ENCODE measurements at regions not wholly inside any gene's neighbourhood (a gene's known extent, or its start where the extent isn't known, plus 50 kb on each side); places are given as distances from the start of the nearest gene placed in this dataset.

DNA sequence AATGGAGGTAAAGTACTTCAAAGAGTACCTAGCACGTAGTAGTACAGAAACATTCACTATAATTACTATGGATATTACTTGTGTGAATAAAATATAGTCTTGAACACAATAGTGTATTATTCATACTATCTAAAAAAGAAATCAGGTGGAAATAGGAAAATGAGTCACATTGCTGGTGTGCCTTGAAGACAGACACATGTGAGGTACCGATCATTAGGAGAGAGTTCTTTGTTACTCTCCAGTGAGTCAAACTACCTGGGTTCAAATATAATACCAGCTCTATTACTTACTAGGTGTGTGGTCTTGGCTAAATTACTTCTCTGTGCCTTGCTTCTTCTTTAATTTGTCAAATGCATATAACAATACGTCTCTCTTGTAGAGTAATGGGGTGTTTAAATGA, 50.8 kb upstream of the BEND6 start:
- Mint-ChIP-seq H3K27me3 (peaks cover 6% of the 10 kb centered on the region), H3K9me3 (no peaks in the 10 kb centered on the region), H3K27ac (no peak overlapping the region), H3K4me1 (no peaks in the 10 kb centered on the region), H3K36me3 (ENCODE audit: low read depth) (no peaks in the 10 kb centered on the region), H3K4me3 (no peak overlapping the region)
- intact Hi-C loops (cut with micrococcal nuclease): loop anchor here (1.0 to 10.0 kb wide), 6 partner anchors 51 to 547 kb away; partner anchors contain the start of genes BEND6 and RAB23
- ATAC-seq (ENCODE audit: low read depth) (no peak), DNase-seq (no peak)
- CTCF ChIA-PET: interaction anchor here (0.9 to 5.5 kb wide), 8 partner anchors 11 to 426 kb away, joined by 3 to 112 read pairs (median 6); partner anchors contain the start of gene PRIM2
- POLR2A ChIA-PET: no interaction called here
- TF ChIP-seq, protein P1, sequence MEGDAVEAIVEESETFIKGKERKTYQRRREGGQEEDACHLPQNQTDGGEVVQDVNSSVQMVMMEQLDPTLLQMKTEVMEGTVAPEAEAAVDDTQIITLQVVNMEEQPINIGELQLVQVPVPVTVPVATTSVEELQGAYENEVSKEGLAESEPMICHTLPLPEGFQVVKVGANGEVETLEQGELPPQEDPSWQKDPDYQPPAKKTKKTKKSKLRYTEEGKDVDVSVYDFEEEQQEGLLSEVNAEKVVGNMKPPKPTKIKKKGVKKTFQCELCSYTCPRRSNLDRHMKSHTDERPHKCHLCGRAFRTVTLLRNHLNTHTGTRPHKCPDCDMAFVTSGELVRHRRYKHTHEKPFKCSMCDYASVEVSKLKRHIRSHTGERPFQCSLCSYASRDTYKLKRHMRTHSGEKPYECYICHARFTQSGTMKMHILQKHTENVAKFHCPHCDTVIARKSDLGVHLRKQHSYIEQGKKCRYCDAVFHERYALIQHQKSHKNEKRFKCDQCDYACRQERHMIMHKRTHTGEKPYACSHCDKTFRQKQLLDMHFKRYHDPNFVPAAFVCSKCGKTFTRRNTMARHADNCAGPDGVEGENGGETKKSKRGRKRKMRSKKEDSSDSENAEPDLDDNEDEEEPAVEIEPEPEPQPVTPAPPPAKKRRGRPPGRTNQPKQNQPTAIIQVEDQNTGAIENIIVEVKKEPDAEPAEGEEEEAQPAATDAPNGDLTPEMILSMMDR (IDR thresholded peaks at IDR 0.05): no peak

DNA sequence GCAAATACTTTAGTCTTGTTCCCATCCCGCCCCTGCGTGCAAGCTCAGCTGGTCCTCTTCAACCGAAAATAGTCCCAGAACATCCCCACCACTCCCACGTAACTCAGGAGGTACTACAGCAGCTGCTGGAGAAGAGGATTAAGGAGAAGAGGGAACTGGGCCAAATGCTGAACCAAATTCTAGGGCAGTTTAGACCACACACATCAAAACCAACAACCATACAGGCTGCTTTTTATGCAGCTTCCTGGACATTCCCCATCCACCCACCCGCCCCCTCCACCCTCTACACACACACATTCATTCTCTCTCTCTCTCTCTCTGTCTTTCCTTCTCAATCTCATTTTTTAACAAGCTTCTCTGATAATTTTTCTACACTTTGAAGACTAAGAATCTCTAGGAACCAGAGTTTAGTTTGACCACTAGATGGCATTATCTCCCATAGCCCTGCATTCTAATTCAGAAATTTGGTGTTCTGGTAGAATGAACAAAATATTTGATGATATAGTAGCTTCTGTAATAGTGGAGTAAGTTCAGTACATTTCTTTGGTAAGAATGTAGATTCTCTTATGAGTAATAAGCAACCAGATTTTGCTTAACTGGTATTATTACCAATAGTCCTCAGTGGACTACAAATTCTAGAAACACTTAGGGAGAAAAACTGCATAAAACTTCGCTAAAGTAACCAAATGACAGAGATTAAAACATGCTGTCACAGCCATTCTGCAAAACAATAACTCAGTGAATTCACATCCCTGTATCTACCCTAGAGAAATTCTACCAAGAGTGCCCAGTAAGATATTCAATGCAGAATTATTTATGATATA, 52.1 kb upstream of the BEND6 start:
- H3K9me3 Mint-ChIP-seq: no peaks in the 10 kb centered on the region
- TF ChIP-seq, protein P1 (IDR thresholded peaks at IDR 0.05): peak; percentile 7
- ChIA-PET CTCF (interaction anchor here (0.5 to 5.5 kb wide), 8 partner anchors 10 to 459 kb away, joined by 3 to 112 read pairs (median 8); partner anchors contain the start of gene PRIM2), POLR2A (interaction anchor here (1.0 kb wide), 1 partner anchor 414 kb away, joined by 3 read pairs; no protein-coding TSS in a partner anchor)
- ATAC-seq (ENCODE audit: low read depth) (no peak), DNase-seq (no peak)
- H3K4me1 Mint-ChIP-seq: no peaks in the 10 kb centered on the region
- H3K27me3 Mint-ChIP-seq: peaks cover 6% of the 10 kb centered on the region
- no peak overlapping the region for H3K27ac Mint-ChIP-seq
- H3K4me3 Mint-ChIP-seq: no peak overlapping the region
- H3K36me3 Mint-ChIP-seq (ENCODE audit: low read depth): no peaks in the 10 kb centered on the region
- intact Hi-C loops (cut with micrococcal nuclease): loop anchor here (1.0 to 10.0 kb wide), 4 partner anchors 202 to 546 kb away; partner anchors contain the start of gene BAG2

DNA sequence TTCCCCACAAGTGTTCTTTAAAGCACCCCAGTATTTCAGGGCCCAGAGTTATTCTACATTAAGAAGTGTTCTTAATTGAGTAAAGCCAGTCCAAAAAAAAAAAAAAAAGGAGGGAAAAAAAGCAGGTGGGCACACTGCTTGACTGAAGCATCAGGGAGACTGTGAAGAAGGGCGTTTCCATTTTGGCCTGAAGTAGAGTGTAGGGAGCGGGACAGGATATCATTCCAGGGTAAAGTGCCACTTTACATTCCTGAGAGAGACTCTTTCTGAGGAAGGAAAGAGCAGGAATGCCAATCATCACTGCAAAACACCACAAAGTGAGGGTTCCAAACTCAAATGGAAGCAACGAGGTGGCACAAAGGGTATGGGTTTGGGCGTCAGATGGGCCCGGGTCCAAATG, 54.1 kb upstream of the BEND6 start:
- ATAC-seq (ENCODE audit: low read depth) (no peak), DNase-seq (no peak)
- POLR2A ChIA-PET: no interaction called here
- intact Hi-C loops (cut with micrococcal nuclease): loop anchor here (5.0 to 10.0 kb wide), 2 partner anchors 204 to 543 kb away; no protein-coding TSS in a partner anchor
- H3K4me1 Mint-ChIP-seq: no peaks in the 10 kb centered on the region
- H3K9me3 Mint-ChIP-seq: no peaks in the 10 kb centered on the region
- CTCF ChIA-PET: interaction anchor here (2.9 to 5.5 kb wide), 2 partner anchors 9 to 415 kb away, joined by 16 to 112 read pairs; partner anchors contain the start of gene PRIM2
- no peak overlapping the region for H3K27ac Mint-ChIP-seq
- TF ChIP-seq, protein P1 (IDR thresholded peaks at IDR 0.05): no peak
- H3K27me3 Mint-ChIP-seq: peaks cover 9% of the 10 kb centered on the region
- no peak overlapping the region for H3K4me3 Mint-ChIP-seq
- H3K36me3 Mint-ChIP-seq (ENCODE audit: low read depth): no peaks in the 10 kb centered on the region

DNA sequence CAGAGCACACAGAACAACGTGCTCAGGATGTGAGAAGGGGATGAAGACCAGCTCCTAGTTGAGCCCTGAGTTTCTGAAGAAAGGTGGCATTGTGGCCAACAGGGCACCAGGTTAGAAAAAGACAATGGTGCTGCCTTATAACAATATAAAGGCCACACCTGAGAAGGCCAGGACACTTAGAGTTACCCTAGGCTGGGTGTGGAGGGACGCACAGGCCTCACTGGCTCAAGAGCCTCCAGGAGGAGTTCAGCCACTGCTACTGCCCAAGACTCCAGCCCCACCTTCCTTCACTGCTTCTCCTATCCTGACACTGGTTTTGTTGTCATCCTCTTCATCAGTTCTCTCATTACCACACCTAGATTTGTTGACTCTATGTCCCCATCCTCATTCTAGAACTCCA, 55.2 kb upstream of the BEND6 start:
- H3K27me3 Mint-ChIP-seq: peaks cover 8% of the 10 kb centered on the region
- ATAC-seq (ENCODE audit: low read depth) (no peak), DNase-seq (no peak)
- TF ChIP-seq, protein P1 (IDR thresholded peaks at IDR 0.05): no peak
- no peak overlapping the region for H3K4me3 Mint-ChIP-seq
- intact Hi-C loops (cut with micrococcal nuclease): loop anchor here (5.0 to 10.0 kb wide), 2 partner anchors 205 to 542 kb away; no protein-coding TSS in a partner anchor
- no peaks in the 10 kb centered on the region for H3K36me3 Mint-ChIP-seq (ENCODE audit: low read depth)
- H3K9me3 Mint-ChIP-seq: no peaks in the 10 kb centered on the region
- POLR2A ChIA-PET: no interaction called here
- no peaks in the 10 kb centered on the region for H3K4me1 Mint-ChIP-seq
- CTCF ChIA-PET: no interaction called here
- no peak overlapping the region for H3K27ac Mint-ChIP-seq

DNA sequence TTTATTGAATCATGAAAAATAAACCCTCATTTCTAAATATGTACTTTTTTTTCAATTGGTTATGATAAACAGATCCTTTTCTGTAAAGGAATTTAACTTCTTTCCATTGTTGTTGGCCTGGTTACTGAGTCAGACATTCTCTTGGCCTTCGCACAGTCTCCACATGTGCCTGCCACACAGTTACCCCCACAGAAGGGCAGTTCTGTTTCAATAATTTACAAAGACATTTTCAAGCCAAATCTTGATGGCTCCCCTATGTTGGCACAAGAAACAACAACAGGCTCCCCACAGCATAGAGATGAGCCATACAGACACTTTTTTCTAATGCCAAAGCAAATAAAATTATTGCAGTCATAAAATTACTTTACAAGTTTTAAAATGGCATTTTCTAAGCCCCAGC, 55.6 kb upstream of the BEND6 start:
- no peak overlapping the region for H3K27ac Mint-ChIP-seq
- H3K4me1 Mint-ChIP-seq: no peaks in the 10 kb centered on the region
- no peaks in the 10 kb centered on the region for H3K9me3 Mint-ChIP-seq
- no peaks in the 10 kb centered on the region for H3K36me3 Mint-ChIP-seq (ENCODE audit: low read depth)
- intact Hi-C loops (cut with micrococcal nuclease): no loop called here
- DNase-seq: no peak
- ChIA-PET POLR2A (no interaction called here), CTCF (no interaction called here)
- peaks cover 8% of the 10 kb centered on the region for H3K27me3 Mint-ChIP-seq
- TF ChIP-seq, protein P1 (IDR thresholded peaks at IDR 0.05): no peak
- no peak overlapping the region for H3K4me3 Mint-ChIP-seq
- ATAC-seq (ENCODE audit: low read depth): no peak
